GM21390 (cell line): ENCODE measurements at regions not wholly inside any gene's neighbourhood (a gene's known extent, or its start where the extent isn't known, plus 50 kb on each side); places are given as distances from the start of the nearest gene placed in this dataset.
A peak's percentile ranks its signal among the peaks of the same experiment; 100 is the strongest.

Experiments used
- ATAC-seq: cut with Tn5 transposase; IDR thresholded peaks from one replicate; pipeline ENCODE4 v1.9.1; 2021; ENCODE audit not compliant: unreplicated experiment

- no peak for ATAC-seq
Measured at GRCh38 chr13:103308667-103309066, 242.4 kb upstream of the SLC10A2 start.

- no peak for ATAC-seq
Measured at GRCh38 chr13:103306163-103306562, 239.9 kb upstream of the SLC10A2 start.

GRCh38 chr13:103303078-103303651, 236.9 kb upstream of the SLC10A2 start:
- ATAC-seq: no peak

GRCh38 chr13:103302676-103303075, 236.5 kb upstream of the SLC10A2 start:
- ATAC-seq: no peak

GRCh38 chr13:103299079-103299478, 232.9 kb upstream of the SLC10A2 start:
- no peak for ATAC-seq

- ATAC-seq: no peak
Measured at GRCh38 chr13:103297083-103297482, 230.9 kb upstream of the SLC10A2 start.

- ATAC-seq: peak; percentile 67
Measured at GRCh38 chr13:103291798-103292572, 225.8 kb upstream of the SLC10A2 start.

GRCh38 chr13:103291226-103291625, 225.0 kb upstream of the SLC10A2 start:
- no peak for ATAC-seq

GRCh38 chr13:103289681-103290080, 223.5 kb upstream of the SLC10A2 start:
- ATAC-seq: no peak

- no peak for ATAC-seq
Measured at GRCh38 chr13:103288114-103288513, 221.9 kb upstream of the SLC10A2 start.

- no peak for ATAC-seq
Measured at GRCh38 chr13:103287659-103288058, 221.4 kb upstream of the SLC10A2 start.

GRCh38 chr13:103284466-103284865, 218.2 kb upstream of the SLC10A2 start:
- no peak for ATAC-seq

- ATAC-seq: no peak
Measured at GRCh38 chr13:103283451-103283820, 217.2 kb upstream of the SLC10A2 start.

- ATAC-seq: peak; percentile 49
Measured at GRCh38 chr13:103282571-103283450, 216.6 kb upstream of the SLC10A2 start.

- ATAC-seq: no peak
Measured at GRCh38 chr13:103277959-103278694, 211.9 kb upstream of the SLC10A2 start.

- peak; percentile 90 for ATAC-seq
Measured at GRCh38 chr13:103276775-103277498, 210.7 kb upstream of the SLC10A2 start.

GRCh38 chr13:103275722-103276121, 209.5 kb upstream of the SLC10A2 start:
- ATAC-seq: no peak

GRCh38 chr13:103275081-103275480, 208.9 kb upstream of the SLC10A2 start:
- ATAC-seq: no peak

GRCh38 chr13:103273825-103274224, 207.6 kb upstream of the SLC10A2 start:
- ATAC-seq: peak; percentile 20

GRCh38 chr13:103272770-103273169, 206.6 kb upstream of the SLC10A2 start:
- ATAC-seq: peak; percentile 40
